SK-N-SH treated with all-trans-retinoic acid at 6 μM for 48 hours (cell line): ENCODE measurements at regions not wholly inside any gene's neighbourhood (a gene's known extent, or its start where the extent isn't known, plus 50 kb on each side); places are given as distances from the start of the nearest gene placed in this dataset.
A peak's percentile ranks its signal among the peaks of the same experiment; 100 is the strongest.

Source experiments
- ATAC-seq: fragments of 200-7000 bp; cut with Tn5 transposase; 3 replicates; pipeline ENCODE4 v1.9.1; 2020; ENCODE audit warnings: mild to moderate bottlenecking, moderate library complexity
- BACH2 ChIP-seq: fragments of 250-450 bp; sonication (Bioruptor Pico); IDR thresholded peaks from 2 replicates; pipeline ENCODE4 v1.9.0; 2021; ENCODE audit warnings: mild to moderate bottlenecking, borderline replicate concordance
- CREB5 ChIP-seq: fragments of 250-450 bp; sonication (Bioruptor Pico); IDR thresholded peaks from 2 replicates; pipeline ENCODE4 v1.5.1; 2020; ENCODE audit warnings: low read depth, mild to moderate bottlenecking, moderate library complexity
- CSDC2 ChIP-seq: fragments of 250-450 bp; sonication (Bioruptor Pico); IDR thresholded peaks from 2 replicates; pipeline ENCODE4 v1.5.0; 2020; ENCODE audit warnings: mild to moderate bottlenecking, moderate library complexity
- ESRRG ChIP-seq: fragments of 250-450 bp; sonication (Bioruptor Pico); IDR thresholded peaks from 2 replicates; pipeline ENCODE4 v1.6.1; 2021; ENCODE audit warnings: mild to moderate bottlenecking
- GLIS3 ChIP-seq: fragments of 250-450 bp; sonication (Bioruptor Pico); IDR thresholded peaks from 2 replicates; pipeline ENCODE4 v1.5.0; 2020; ENCODE audit warnings: mild to moderate bottlenecking, moderate library complexity
- ISL1 ChIP-seq: fragments of 250-450 bp; sonication (Bioruptor Pico); IDR thresholded peaks from 2 replicates; pipeline ENCODE4 v2.1.2; 2022; ENCODE audit warnings: mild to moderate bottlenecking, moderate library complexity
- POU6F1 ChIP-seq: fragments of 250-450 bp; sonication (Bioruptor Pico); IDR thresholded peaks from 2 replicates; pipeline ENCODE4 v1.8.0; 2021; ENCODE audit warnings: low read depth, mild to moderate bottlenecking, moderate library complexity, borderline replicate concordance
- TCF4 ChIP-seq: fragments of 250-450 bp; sonication (Bioruptor Pico); IDR thresholded peaks from 2 replicates; pipeline ENCODE4 v1.8.0; 2021; ENCODE audit warnings: mild to moderate bottlenecking, moderate library complexity, borderline replicate concordance
- TOX ChIP-seq: fragments of 250-450 bp; sonication (Bioruptor Pico); IDR thresholded peaks from 2 replicates; pipeline ENCODE4 v1.8.0; 2021; ENCODE audit warnings: mild to moderate bottlenecking, moderate library complexity, borderline replicate concordance
- ZC3H10 ChIP-seq: fragments of 250-450 bp; sonication (Bioruptor Pico); IDR thresholded peaks from 2 replicates; pipeline ENCODE4 v1.5.1; 2021; ENCODE audit warnings: mild to moderate bottlenecking, moderate library complexity
- ZFP3 ChIP-seq: fragments of 250-450 bp; sonication (Bioruptor Pico); IDR thresholded peaks from 2 replicates; pipeline ENCODE4 v1.5.0; 2020; ENCODE audit warnings: mild to moderate bottlenecking, moderate library complexity
- ZNF565 ChIP-seq: fragments of 450-650 bp; formaldehyde crosslinking; conservative IDR thresholded peaks from 2 replicates; pipeline ENCODE4 v1.5.0; 2020; ENCODE audit warnings: low read depth, mild to moderate bottlenecking, moderate library complexity
- ZNF8 ChIP-seq: fragments of 450-650 bp; formaldehyde crosslinking; IDR thresholded peaks from 2 replicates; pipeline ENCODE4 v1.5.0; 2020; ENCODE audit warnings: mild to moderate bottlenecking, moderate library complexity
- TF ChIP-seq, protein P1 (sequence below): fragments of 250-450 bp; sonication (Bioruptor Pico); IDR thresholded peaks from 2 replicates; pipeline ENCODE4 v1.5.0; 2020; ENCODE audit warnings: mild to moderate bottlenecking, moderate library complexity

GRCh38 chr1:170376801-170377385 is 155.1 kb upstream of the GORAB start:
- TF ChIP-seq CSDC2 (CRISPR knock-in tag) (no peak), BACH2 (no peak)
- peak; percentile 46; the same call in 2 of the 3 replicates for ATAC-seq

DNA sequence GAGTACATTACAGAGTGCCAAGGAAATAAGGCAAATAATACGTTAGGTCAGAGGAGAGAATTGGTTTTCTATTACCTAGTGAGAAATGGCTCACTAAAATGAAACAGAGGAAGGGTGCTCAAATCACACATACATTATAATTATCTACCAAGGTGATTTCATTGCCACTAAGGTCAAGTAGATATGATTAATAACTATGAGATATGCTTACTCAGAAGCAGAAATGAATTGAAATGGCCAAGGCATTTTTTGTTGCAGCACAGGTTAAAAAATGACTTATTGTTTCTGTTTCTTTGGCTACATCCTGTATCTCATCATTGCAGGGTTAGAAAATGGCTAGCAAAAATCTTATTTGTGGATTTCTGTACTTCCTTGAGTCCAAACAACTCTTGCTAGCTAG is 154.5 kb upstream of the GORAB start:
- peak; percentile 25; the same call in 2 of the 3 replicates for ATAC-seq
- TF ChIP-seq, protein P1, sequence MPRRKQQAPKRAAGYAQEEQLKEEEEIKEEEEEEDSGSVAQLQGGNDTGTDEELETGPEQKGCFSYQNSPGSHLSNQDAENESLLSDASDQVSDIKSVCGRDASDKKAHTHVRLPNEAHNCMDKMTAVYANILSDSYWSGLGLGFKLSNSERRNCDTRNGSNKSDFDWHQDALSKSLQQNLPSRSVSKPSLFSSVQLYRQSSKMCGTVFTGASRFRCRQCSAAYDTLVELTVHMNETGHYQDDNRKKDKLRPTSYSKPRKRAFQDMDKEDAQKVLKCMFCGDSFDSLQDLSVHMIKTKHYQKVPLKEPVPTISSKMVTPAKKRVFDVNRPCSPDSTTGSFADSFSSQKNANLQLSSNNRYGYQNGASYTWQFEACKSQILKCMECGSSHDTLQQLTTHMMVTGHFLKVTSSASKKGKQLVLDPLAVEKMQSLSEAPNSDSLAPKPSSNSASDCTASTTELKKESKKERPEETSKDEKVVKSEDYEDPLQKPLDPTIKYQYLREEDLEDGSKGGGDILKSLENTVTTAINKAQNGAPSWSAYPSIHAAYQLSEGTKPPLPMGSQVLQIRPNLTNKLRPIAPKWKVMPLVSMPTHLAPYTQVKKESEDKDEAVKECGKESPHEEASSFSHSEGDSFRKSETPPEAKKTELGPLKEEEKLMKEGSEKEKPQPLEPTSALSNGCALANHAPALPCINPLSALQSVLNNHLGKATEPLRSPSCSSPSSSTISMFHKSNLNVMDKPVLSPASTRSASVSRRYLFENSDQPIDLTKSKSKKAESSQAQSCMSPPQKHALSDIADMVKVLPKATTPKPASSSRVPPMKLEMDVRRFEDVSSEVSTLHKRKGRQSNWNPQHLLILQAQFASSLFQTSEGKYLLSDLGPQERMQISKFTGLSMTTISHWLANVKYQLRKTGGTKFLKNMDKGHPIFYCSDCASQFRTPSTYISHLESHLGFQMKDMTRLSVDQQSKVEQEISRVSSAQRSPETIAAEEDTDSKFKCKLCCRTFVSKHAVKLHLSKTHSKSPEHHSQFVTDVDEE (CRISPR knock-in tag) = no peak
- TF ChIP-seq BACH2 = no peak
- TF ChIP-seq POU6F1 (CRISPR knock-in tag) = no peak
- no peak for TF ChIP-seq ZNF8 (CRISPR knock-in tag)
- TF ChIP-seq GLIS3 (CRISPR knock-in tag) = no peak
- TF ChIP-seq ZNF565 (CRISPR knock-in tag) = no peak
- TF ChIP-seq, all 23 proteins: peak for 0

DNA sequence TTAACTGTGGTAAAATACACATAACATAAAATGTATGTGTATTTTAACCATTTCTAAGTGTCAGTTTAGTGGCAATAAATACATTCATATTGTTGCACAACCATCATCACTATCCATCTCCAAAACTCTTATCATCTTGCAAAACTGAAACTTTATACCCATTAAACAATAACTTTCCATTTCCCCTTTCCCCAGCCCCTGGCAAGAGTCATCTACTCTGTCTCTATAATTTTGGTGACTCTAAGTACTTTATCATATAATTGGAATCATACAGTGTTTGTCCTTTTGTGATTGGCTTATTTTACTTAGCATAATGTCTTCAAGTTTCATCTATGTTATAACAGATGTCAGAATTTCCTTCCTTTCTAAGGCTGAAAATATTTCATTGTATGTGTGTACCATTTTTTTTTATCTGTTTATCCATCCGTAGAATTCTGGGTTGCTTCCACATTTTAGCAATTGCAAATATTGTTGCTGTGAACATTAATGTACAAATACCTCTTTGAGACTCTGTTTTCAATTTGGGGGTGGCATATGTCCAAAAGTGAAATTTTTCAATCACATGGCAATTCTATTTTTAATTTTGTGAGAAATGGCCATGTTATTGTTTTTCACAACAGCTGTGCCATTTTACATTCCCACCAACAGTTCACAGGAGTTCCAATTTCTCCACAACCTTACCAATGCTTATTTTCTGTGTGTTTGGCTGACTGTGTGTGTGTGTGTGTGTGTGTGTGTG is 153.9 kb upstream of the GORAB start:
- TF ChIP-seq ZNF565 (CRISPR knock-in tag) (no peak), TCF4 (CRISPR knock-in tag) (no peak), CREB5 (CRISPR knock-in tag) (no peak), ISL1 (no peak), ZNF8 (CRISPR knock-in tag) (no peak), TOX (no peak), ESRRG (CRISPR knock-in tag) (no peak)
- TF ChIP-seq, protein P1 (CRISPR knock-in tag) = no peak
- peak; percentile 72 for ATAC-seq

DNA sequence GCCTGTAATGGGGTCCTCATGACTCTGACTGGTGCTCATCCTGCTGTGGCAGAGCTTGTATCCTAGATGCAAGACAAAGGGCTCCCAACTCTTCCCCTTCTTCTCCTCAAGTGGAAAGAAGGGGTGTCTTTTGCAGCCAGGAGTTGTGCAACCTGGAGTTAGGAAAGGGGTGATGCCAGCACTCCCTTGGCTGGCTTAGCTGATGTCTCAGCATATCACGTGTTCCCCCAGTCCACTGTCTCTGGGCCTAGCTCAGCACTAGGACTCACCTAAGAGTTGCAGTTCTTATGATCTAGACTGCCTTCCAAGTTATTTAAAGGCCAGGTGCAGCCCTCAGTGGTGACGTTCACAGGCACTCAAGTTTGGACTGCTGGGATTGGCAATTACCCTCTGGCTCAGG is 146.2 kb upstream of the GORAB start:
- no peak for ATAC-seq
- TF ChIP-seq ISL1 (no peak), ZC3H10 (CRISPR knock-in tag) (no peak), TOX (no peak), ZFP3 (CRISPR knock-in tag) (no peak)
- TF ChIP-seq, protein P1 (CRISPR knock-in tag) = no peak
